B cell (primary cell): ENCODE measurements at regions not wholly inside any gene's neighbourhood (a gene's known extent, or its start where the extent isn't known, plus 50 kb on each side); places are given as distances from the start of the nearest gene placed in this dataset.

Experiments
- ATAC-seq: fragments of 200-7000 bp; cut with Tn5 transposase; one replicate; pipeline ENCODE4 v1.10.0; 2021; ENCODE audit warnings: low read depth, mild to moderate bottlenecking, moderate number of reproducible peaks, moderate library complexity
- CTCF ChIA-PET: fragments of 350-600 bp; sonication (Branson Sonifier 250); formaldehyde crosslinking; loops from one replicate; lab custom pipeline; 2021; ENCODE audit warnings: antibody characterized with exemption, inconsistent platforms; lab: Charles Lee
- POLR2A ChIA-PET: fragments of 350-600 bp; sonication (Branson Sonifier 250); formaldehyde crosslinking; loops from one replicate; lab custom pipeline; 2021; ENCODE audit warnings: antibody characterized with exemption; lab: Charles Lee
- DNase-seq: peaks from one replicate; pipeline ENCODE4 v3.0.0; 2013
- H2AFZ ChIP-seq: 2 replicates; pipeline ENCODE4 v1.6.1; 2012; ENCODE audit warnings: mild to moderate bottlenecking, low read depth, low read length; ENCODE audit not compliant: insufficient read depth, poor library complexity, severe bottlenecking
- H3K27ac ChIP-seq, 2 donors: 1 replicate in 1 of 2; 2 replicates in 1 of 2; pipeline ENCODE4 v1.5.1; 2012 to 2013; ENCODE audit warnings: low read length in 2 of 2, mild to moderate bottlenecking in 2 of 2, moderate library complexity in 1 of 2
- H3K27me3 ChIP-seq, 4 experiments: fragments of 200-600 bp in 1 of 4; sonication (generic) in 1 of 4; replicated peaks in 1 of 4; 1 replicate in 2 of 4; 2 replicates in 2 of 4; pipeline versions ENCODE4 v1.6.1 to v1.7.0; 2013 to 2016; ENCODE audit warnings: low read length in 3 of 4, mild to moderate bottlenecking in 2 of 4, mixed read lengths in 1 of 4, moderate library complexity in 1 of 4; ENCODE audit not compliant: insufficient read depth in 4 of 4, control insufficient read depth in 3 of 4; ENCODE audit errors: control extremely low read depth in 1 of 4
- H3K36me3 ChIP-seq, 2 experiments: replicated peaks in 1 of 2; 1 replicate in 1 of 2; 2 replicates in 1 of 2; pipeline versions ENCODE4 v1.6.1 to v1.7.1; 2013; ENCODE audit warnings: low read length in 1 of 2; ENCODE audit not compliant: insufficient read depth in 2 of 2, control insufficient read depth in 1 of 2; ENCODE audit errors: control extremely low read depth in 1 of 2, extremely low read depth in 1 of 2
- H3K4me1 ChIP-seq, 2 donors: fragments of 200-600 bp in 1 of 2; sonication (generic) in 1 of 2; 1 replicate in 1 of 2; 2 replicates in 1 of 2; pipeline versions ENCODE4 v1.5.1 to v1.6.1; 2013 to 2017; ENCODE audit warnings: low read length in 2 of 2; ENCODE audit not compliant: control insufficient read depth in 2 of 2, insufficient read depth in 2 of 2
- H3K4me2 ChIP-seq: replicated peaks from 2 replicates; pipeline ENCODE3; 2012; ENCODE audit warnings: mild to moderate bottlenecking, low read depth, low read length; ENCODE audit not compliant: poor library complexity, severe bottlenecking
- H3K4me3 ChIP-seq, 5 experiments: fragments of 200-600 bp in 1 of 5; sonication (generic) in 1 of 5; 1 replicate in 3 of 5; 2 replicates in 2 of 5; pipeline versions ENCODE4 v1.5.1 to v1.7.0; 2011 to 2016; ENCODE audit warnings: low read length in 4 of 5, mild to moderate bottlenecking in 4 of 5, low read depth in 2 of 5, control low read depth in 1 of 5, moderate library complexity in 1 of 5; ENCODE audit not compliant: insufficient read depth in 1 of 5; ENCODE audit errors: control extremely low read depth in 1 of 5, extremely low read depth in 1 of 5
- H3K79me2 ChIP-seq: fragments of 200-600 bp; sonication (generic); one replicate; pipeline ENCODE4 v1.6.0; 2016; ENCODE audit warnings: low read length; ENCODE audit not compliant: control insufficient read depth, insufficient read depth
- H3K9ac ChIP-seq: fragments of 200-600 bp; sonication (generic); 2 replicates; pipeline ENCODE4 v1.6.1; 2017; ENCODE audit warnings: mild to moderate bottlenecking, low read length, moderate library complexity
- H3K9me3 ChIP-seq, 3 donors: one replicate each; pipeline versions ENCODE4 v1.6.1 to v1.7.1; 2013; ENCODE audit warnings: low read length in 2 of 3; ENCODE audit not compliant: control insufficient read depth in 2 of 3, insufficient read depth in 1 of 3; ENCODE audit errors: control extremely low read depth in 1 of 3
- H4K20me1 ChIP-seq: 2 replicates; pipeline ENCODE4 v1.6.0; 2012; ENCODE audit warnings: mild to moderate bottlenecking, low read length; ENCODE audit not compliant: insufficient read depth, control insufficient read depth, poor library complexity, severe bottlenecking
- H3K27ac Mint-ChIP-seq: one replicate; pipeline ENCODE4 v1.8.0; 2021; ENCODE audit warnings: mixed read lengths
- H3K27me3 Mint-ChIP-seq: one replicate; pipeline ENCODE4 v1.8.0; 2021; ENCODE audit warnings: mixed read lengths
- H3K4me1 Mint-ChIP-seq: one replicate; pipeline ENCODE4 v1.8.0; 2021; ENCODE audit warnings: mixed read lengths
- H3K4me3 Mint-ChIP-seq: one replicate; pipeline ENCODE4 v1.8.0; 2021; ENCODE audit warnings: mixed read lengths
- H3K9me3 Mint-ChIP-seq: one replicate; pipeline ENCODE4 v1.8.0; 2022; ENCODE audit warnings: mixed read lengths; ENCODE audit not compliant: insufficient read depth
- CTCF ChIP-seq: fragments of 200-600 bp; IDR thresholded peaks from one replicate; pipeline ENCODE4 v1.8.0; 2022; ENCODE audit warnings: antibody characterized with exemption, mild to moderate bottlenecking
- WGBS: methylation state at CpG from one replicate; pipeline ENCODE4 v1.1.5; 2013; ENCODE audit warnings: missing lambda C conversion rate; ENCODE audit not compliant: insufficient coverage; 5-methylcytosine and 5-hydroxymethylcytosine counted together
- intact Hi-C: fragments of 100-400 bp; cut with micrococcal nuclease; formaldehyde crosslinking; loops from one replicate; pipeline ENCODE4 v1.10.0; 2022

DNA sequence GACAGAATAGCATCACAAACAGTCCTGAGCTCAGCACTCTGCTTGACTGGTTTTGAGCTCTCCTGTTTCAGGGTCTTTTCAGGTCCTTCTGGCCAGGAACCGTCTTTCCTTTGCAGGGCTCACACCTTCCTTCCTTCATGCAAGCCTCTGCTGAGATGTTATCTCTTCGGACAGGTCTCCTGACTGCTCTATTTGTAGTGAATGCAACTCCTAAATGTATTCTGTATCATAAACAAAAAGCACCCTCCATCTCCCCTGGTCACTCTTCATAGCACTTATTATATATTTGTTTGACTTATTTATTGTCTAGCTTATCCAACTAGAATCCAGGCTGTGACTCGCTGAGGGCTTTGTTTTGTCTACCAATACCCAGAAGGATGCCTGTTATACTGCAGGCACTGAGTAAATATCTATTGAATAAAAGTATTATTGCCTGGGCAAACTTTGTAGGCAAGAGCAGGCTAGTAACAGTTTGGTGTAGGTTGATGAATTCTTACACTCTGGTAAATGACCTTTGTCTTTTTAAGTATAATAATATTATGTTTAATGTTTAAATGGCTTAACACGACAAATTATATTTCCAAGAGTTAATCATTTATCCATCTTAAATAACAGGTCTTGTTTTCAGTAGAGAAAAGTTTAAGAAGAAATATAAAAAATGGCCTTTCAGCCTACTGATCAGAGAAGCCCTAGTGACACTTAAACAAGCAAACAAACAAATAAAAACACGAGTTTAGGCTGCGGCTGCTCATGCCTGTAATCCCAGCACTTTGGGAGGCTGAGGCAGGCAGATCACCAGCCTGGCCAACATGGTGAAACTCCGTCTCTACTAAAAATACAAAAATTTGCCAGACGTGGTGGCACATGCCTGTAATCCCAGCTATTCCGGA, 199.7 kb downstream of the BCAS1 start:
- Histone ChIP-seq H2AFZ (peak overlapping the region; percentile 72), H3K27ac (peak overlapping the region in 1 of 2 donors; percentile 79), H3K4me3 (no peak overlapping the region), H3K4me2 (no peak overlapping the region), H3K9me3 (no peaks in the 10 kb centered on the region), H3K36me3 (no peaks in the 10 kb centered on the region), H3K4me1 (peaks cover 59 to 61% of the 10 kb centered on the region in 2 donors), H3K9ac (no peak overlapping the region), H3K27me3 (no peaks in the 10 kb centered on the region), H3K79me2 (no peaks in the 10 kb centered on the region), H4K20me1 (no peaks in the 10 kb centered on the region)
- no peak for ATAC-seq
- ChIA-PET CTCF (interaction anchor here (0.6 to 3.8 kb wide), 20 partner anchors 10 to 292 kb away, joined by 3 to 43 read pairs (median 4); no protein-coding TSS in a partner anchor), POLR2A (interaction anchor here (0.6 kb wide), 1 partner anchor 182 kb away, joined by 6 read pairs; no protein-coding TSS in a partner anchor)
- Mint-ChIP-seq H3K4me3 (no peak overlapping the region), H3K4me1 (peaks cover 54% of the 10 kb centered on the region), H3K9me3 (no peaks in the 10 kb centered on the region), H3K27ac (no peak overlapping the region), H3K27me3 (no peaks in the 10 kb centered on the region)
- DNase-seq, result no peak
- intact Hi-C loops, result loop anchor here (2.0 kb wide), 1 partner anchor 458 kb away; no protein-coding TSS in a partner anchor
- no peak for TF ChIP-seq CTCF
- 96% methylated on average over 6 of the region's 9 CpGs for WGBS
